ENCODE measurements at regions not wholly inside any gene's neighbourhood (a gene's known extent, or its start where the extent isn't known, plus 50 kb on each side); places are given as distances from the start of the nearest gene placed in this dataset.

GRCh38 chr2:239579524-239580198 lies 178.8 kb upstream of the HDAC4 start:
- ChIA-PET CTCF (ENCODE audit: low intra/inter-chr PET ratio) (no interaction called here), POLR2A (no interaction called here)
- intact Hi-C loops (cut with micrococcal nuclease) (no loop called here), in situ Hi-C loops (cut with MboI) (no loop called here)
- H3K4me2 ChIP-seq (ENCODE audit: insufficient read depth, low read length) = no peak overlapping the region
- no peaks in the 10 kb centered on the region for H3K9me3 ChIP-seq (replicated peaks; ENCODE audit: control insufficient read depth, insufficient read depth, low read depth, low read length)
- TF ChIP-seq SMARCB1 (IDR thresholded peaks at IDR 0.05; ENCODE audit: insufficient read length, low read depth) (no peak), ARID2 (IDR thresholded peaks at IDR 0.05) (no peak), TOE1 (IDR thresholded peaks at IDR 0.05; ENCODE audit: borderline replicate concordance) (no peak), TOE1 (CRISPR knock-in tag; IDR thresholded peaks at IDR 0.05; ENCODE audit: borderline replicate concordance, low read depth) (no peak), ZNF707 (CRISPR knock-in tag; conservative IDR thresholded peaks at IDR 0.05) (no peak), ERF (CRISPR knock-in tag; IDR thresholded peaks at IDR 0.05) (no peak), FOXK1 (CRISPR knock-in tag; IDR thresholded peaks at IDR 0.05; ENCODE audit: borderline replicate concordance) (no peak), CHD1 (IDR thresholded peaks at IDR 0.05; ENCODE audit: low read length) (no peak), KLF1 (tag; IDR thresholded peaks at IDR 0.05) (no peak), ZNF76 (CRISPR knock-in tag; IDR thresholded peaks at IDR 0.05; ENCODE audit: borderline replicate concordance) (no peak), ZBTB7A (IDR thresholded peaks at IDR 0.05; ENCODE audit: borderline replicate concordance, control insufficient read depth, low read depth, low read length) (no peak), ZNF740 (CRISPR knock-in tag; IDR thresholded peaks at IDR 0.05) (no peak), ZNF740 (tag; IDR thresholded peaks at IDR 0.05) (no peak), TFE3 (CRISPR knock-in tag; IDR thresholded peaks at IDR 0.05) (no peak), SUPT5H (IDR thresholded peaks at IDR 0.05) (no peak), ZFP30 (CRISPR knock-in tag; IDR thresholded peaks at IDR 0.05; ENCODE audit: borderline replicate concordance) (no peak), ELF4 (CRISPR knock-in tag; IDR thresholded peaks at IDR 0.05) (no peak), RBM17 (IDR thresholded peaks at IDR 0.05; ENCODE audit: borderline replicate concordance, low read depth, low read length) (no peak), ARID1B (IDR thresholded peaks at IDR 0.05) (no peak)
- 3% methylated on average over 5 of the region's 7 CpGs for WGBS (ENCODE audit: insufficient coverage, low coverage, missing lambda C conversion rate)
- H3K79me2 ChIP-seq (ENCODE audit: control insufficient read depth, insufficient read depth, low read length) = no peaks in the 10 kb centered on the region
- H2AFZ ChIP-seq (ENCODE audit: low read depth, low read length) = no peak overlapping the region
- H3K4me1 ChIP-seq (replicated peaks in 1 of 2; ENCODE audit: control insufficient read depth in 2 of 2, insufficient read depth in 2 of 2, low read length in 2 of 2) = no peaks in the 10 kb centered on the region
- ATAC-seq = no peak
- H3K9me1 ChIP-seq (ENCODE audit: control insufficient read depth, insufficient read depth, low read length) = no peaks in the 10 kb centered on the region
- H4K20me1 ChIP-seq (replicated peaks; ENCODE audit: control insufficient read depth, insufficient read depth, low read length) = no peaks in the 10 kb centered on the region
- peaks cover 0 to 72% of the 10 kb centered on the region in 2 experiments; a peak in 3 of 5 replicates for H3K27me3 ChIP-seq (ENCODE audit: control insufficient read depth in 2 of 2, insufficient read depth in 2 of 2, low read length in 2 of 2)
- no peaks in the 10 kb centered on the region for H3K36me3 ChIP-seq (ENCODE audit: control insufficient read depth, insufficient read depth, low read length)
- BruUV-seq (replicated peaks) = no TSS peak
- H3K4me3 ChIP-seq = no peak overlapping the region
- no peak overlapping the region for H3K9ac ChIP-seq (ENCODE audit: insufficient read depth in 1 of 2, low read depth in 2 of 2, low read length in 2 of 2)
- H3K27ac ChIP-seq (ENCODE audit: extremely low read depth, low read depth, low read length) = no peak overlapping the region
- FAIRE-seq = no peak
- no peak for DNase-seq (ENCODE audit: extremely low read depth in 1 of 4, low spot score in 3 of 4)
